ENCODE measurements at regions not wholly inside any gene's neighbourhood (a gene's known extent, or its start where the extent isn't known, plus 50 kb on each side); places are given as distances from the start of the nearest gene placed in this dataset.

GRCh38 chr2:13474538-13474937, 757.8 kb downstream of the TRIB2 start:
- H3K36me3 Mint-ChIP-seq (ENCODE audit: low read depth), result no peaks in the 10 kb centered on the region
- H3K4me1 Mint-ChIP-seq (ENCODE audit: low read depth), result no peaks in the 10 kb centered on the region
- H3K27me3 Mint-ChIP-seq (ENCODE audit: low read depth), result no peaks in the 10 kb centered on the region
- no peak for DNase-seq
- H3K9me3 Mint-ChIP-seq, result no peaks in the 10 kb centered on the region
- no peak overlapping the region for H3K27ac Mint-ChIP-seq
- CTCF ChIA-PET, result interaction anchor here (0.6 kb wide), 2 partner anchors 58 to 1177 kb away, joined by 3 read pairs; no protein-coding TSS in a partner anchor
- intact Hi-C loops (cut with micrococcal nuclease), result no loop called here
- no peak overlapping the region for H3K4me3 Mint-ChIP-seq

- Mint-ChIP-seq H3K27me3 (ENCODE audit: low read depth) (no peaks in the 10 kb centered on the region), H3K27ac (no peak overlapping the region), H3K4me3 (no peak overlapping the region), H3K36me3 (ENCODE audit: low read depth) (no peaks in the 10 kb centered on the region), H3K4me1 (ENCODE audit: low read depth) (no peaks in the 10 kb centered on the region), H3K9me3 (no peaks in the 10 kb centered on the region)
- CTCF ChIA-PET, result no interaction called here
- no peak for DNase-seq
- intact Hi-C loops (cut with micrococcal nuclease), result no loop called here
Measured at GRCh38 chr2:13480057-13480456, 763.3 kb downstream of the TRIB2 start.

DNA sequence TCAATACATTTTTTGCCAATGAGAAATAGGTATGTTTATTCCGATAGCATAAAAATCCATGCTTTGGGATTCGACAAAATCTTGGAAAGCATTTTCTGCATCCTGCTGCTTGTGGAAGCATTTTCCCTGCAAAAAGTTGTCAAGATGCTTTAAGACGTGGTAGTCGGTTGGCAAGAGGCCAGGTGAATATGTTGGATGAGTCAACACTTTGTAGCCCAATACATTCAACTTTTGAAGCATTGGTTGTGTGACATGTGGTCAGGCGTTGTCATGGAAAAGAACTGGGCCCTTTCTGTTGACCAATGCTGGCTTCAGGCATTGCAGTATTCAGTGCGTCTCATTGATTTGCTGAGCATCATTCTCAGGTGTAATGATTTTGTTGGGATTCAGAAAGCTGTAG, 764.5 kb downstream of the TRIB2 start:
- H3K27me3 Mint-ChIP-seq (ENCODE audit: low read depth), result no peaks in the 10 kb centered on the region
- H3K4me3 Mint-ChIP-seq, result no peak overlapping the region
- H3K9me3 Mint-ChIP-seq, result no peaks in the 10 kb centered on the region
- CTCF ChIA-PET, result no interaction called here
- intact Hi-C loops (cut with micrococcal nuclease), result no loop called here
- no peak for DNase-seq
- H3K4me1 Mint-ChIP-seq (ENCODE audit: low read depth), result no peaks in the 10 kb centered on the region
- H3K36me3 Mint-ChIP-seq (ENCODE audit: low read depth), result no peaks in the 10 kb centered on the region
- H3K27ac Mint-ChIP-seq, result no peak overlapping the region

DNA sequence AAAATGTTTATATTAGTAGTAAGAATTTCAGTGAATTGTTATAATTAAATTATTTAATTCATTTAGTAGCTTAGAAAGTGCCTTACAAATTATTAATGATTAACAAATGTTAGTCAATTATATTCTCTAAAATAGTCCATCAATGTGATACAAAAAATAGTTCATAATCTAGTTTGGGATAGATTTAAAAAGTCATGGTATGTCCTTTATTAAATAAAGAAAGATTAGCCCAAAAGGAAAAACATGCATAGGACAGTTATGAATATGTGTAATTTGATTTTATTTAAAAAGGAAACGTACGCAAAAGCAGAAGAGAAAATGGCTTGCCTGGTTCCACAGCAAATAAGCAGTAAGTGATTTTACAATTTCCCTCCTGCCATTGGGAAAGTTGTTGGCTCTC, 768.5 kb downstream of the TRIB2 start:
- no peak overlapping the region for H3K27ac Mint-ChIP-seq
- no peaks in the 10 kb centered on the region for H3K4me1 Mint-ChIP-seq (ENCODE audit: low read depth)
- H3K36me3 Mint-ChIP-seq (ENCODE audit: low read depth), result no peaks in the 10 kb centered on the region
- intact Hi-C loops (cut with micrococcal nuclease), result no loop called here
- CTCF ChIA-PET, result no interaction called here
- no peaks in the 10 kb centered on the region for H3K9me3 Mint-ChIP-seq
- no peak for DNase-seq
- no peak overlapping the region for H3K4me3 Mint-ChIP-seq
- H3K27me3 Mint-ChIP-seq (ENCODE audit: low read depth), result no peaks in the 10 kb centered on the region

DNA sequence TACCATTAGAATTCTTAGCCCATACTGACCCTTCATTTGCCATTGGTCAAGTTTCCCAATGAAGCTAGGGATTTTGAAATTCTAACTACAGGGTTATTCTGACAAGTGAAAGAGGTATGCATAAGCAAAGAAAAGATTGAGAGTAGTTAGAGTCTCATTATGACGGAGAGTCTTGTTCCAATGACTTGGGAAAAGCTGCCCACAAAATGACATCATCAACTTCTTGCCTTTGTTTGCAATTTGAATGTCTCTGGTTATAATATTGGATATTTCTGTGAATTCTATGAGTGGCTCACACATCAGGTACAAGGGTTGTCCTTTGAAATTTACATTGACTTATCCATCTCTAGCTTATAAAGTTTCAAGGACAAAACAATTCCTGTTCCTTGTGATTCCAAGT, 772.2 kb downstream of the TRIB2 start:
- intact Hi-C loops (cut with micrococcal nuclease), result no loop called here
- CTCF ChIA-PET, result no interaction called here
- no peak overlapping the region for H3K27ac Mint-ChIP-seq
- DNase-seq, result no peak
- no peaks in the 10 kb centered on the region for H3K4me1 Mint-ChIP-seq (ENCODE audit: low read depth)
- H3K27me3 Mint-ChIP-seq (ENCODE audit: low read depth), result no peaks in the 10 kb centered on the region
- no peaks in the 10 kb centered on the region for H3K36me3 Mint-ChIP-seq (ENCODE audit: low read depth)
- no peak overlapping the region for H3K4me3 Mint-ChIP-seq
- peaks cover 2% of the 10 kb centered on the region for H3K9me3 Mint-ChIP-seq

- H3K27ac Mint-ChIP-seq, result no peak overlapping the region
- intact Hi-C loops (cut with micrococcal nuclease), result no loop called here
- CTCF ChIA-PET, result no interaction called here
- H3K36me3 Mint-ChIP-seq (ENCODE audit: low read depth), result no peaks in the 10 kb centered on the region
- H3K9me3 Mint-ChIP-seq, result peaks cover 2% of the 10 kb centered on the region
- H3K4me3 Mint-ChIP-seq, result no peak overlapping the region
- no peaks in the 10 kb centered on the region for H3K27me3 Mint-ChIP-seq (ENCODE audit: low read depth)
- DNase-seq, result no peak
- no peaks in the 10 kb centered on the region for H3K4me1 Mint-ChIP-seq (ENCODE audit: low read depth)
Measured at GRCh38 chr2:13492262-13492661, 775.5 kb downstream of the TRIB2 start.

GRCh38 chr2:13495051-13495450, 778.3 kb downstream of the TRIB2 start:
- H3K4me3 Mint-ChIP-seq, result no peak overlapping the region
- no peaks in the 10 kb centered on the region for H3K27me3 Mint-ChIP-seq (ENCODE audit: low read depth)
- CTCF ChIA-PET, result no interaction called here
- DNase-seq, result no peak
- no peak overlapping the region for H3K27ac Mint-ChIP-seq
- intact Hi-C loops (cut with micrococcal nuclease), result no loop called here
- H3K36me3 Mint-ChIP-seq (ENCODE audit: low read depth), result no peaks in the 10 kb centered on the region
- peaks cover 2% of the 10 kb centered on the region for H3K9me3 Mint-ChIP-seq
- no peaks in the 10 kb centered on the region for H3K4me1 Mint-ChIP-seq (ENCODE audit: low read depth)

DNA sequence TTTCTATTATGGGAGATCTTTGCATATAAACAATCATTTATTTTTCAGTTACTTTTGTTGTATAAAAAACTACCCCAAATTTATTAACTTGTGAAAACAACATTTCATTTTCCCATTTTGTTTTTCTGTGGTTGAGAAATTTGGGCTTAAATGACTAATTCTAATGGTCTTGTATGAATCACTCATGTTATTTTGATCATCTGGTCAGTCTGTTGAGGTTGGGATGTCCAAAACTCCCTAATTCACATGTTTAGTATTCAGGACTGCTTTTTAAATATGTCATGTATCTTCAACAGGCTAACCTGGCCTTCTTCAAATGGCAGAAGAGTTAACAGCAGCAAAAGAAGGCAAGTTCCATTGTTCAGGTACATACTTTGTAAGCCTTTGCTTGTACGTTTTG, 788.1 kb downstream of the TRIB2 start:
- no peak for DNase-seq
- intact Hi-C loops (cut with micrococcal nuclease), result no loop called here
- H3K9me3 Mint-ChIP-seq, result peaks cover 2% of the 10 kb centered on the region
- no peaks in the 10 kb centered on the region for H3K36me3 Mint-ChIP-seq (ENCODE audit: low read depth)
- H3K27ac Mint-ChIP-seq, result no peak overlapping the region
- CTCF ChIA-PET, result no interaction called here
- no peaks in the 10 kb centered on the region for H3K27me3 Mint-ChIP-seq (ENCODE audit: low read depth)
- H3K4me3 Mint-ChIP-seq, result no peak overlapping the region
- no peaks in the 10 kb centered on the region for H3K4me1 Mint-ChIP-seq (ENCODE audit: low read depth)

DNA sequence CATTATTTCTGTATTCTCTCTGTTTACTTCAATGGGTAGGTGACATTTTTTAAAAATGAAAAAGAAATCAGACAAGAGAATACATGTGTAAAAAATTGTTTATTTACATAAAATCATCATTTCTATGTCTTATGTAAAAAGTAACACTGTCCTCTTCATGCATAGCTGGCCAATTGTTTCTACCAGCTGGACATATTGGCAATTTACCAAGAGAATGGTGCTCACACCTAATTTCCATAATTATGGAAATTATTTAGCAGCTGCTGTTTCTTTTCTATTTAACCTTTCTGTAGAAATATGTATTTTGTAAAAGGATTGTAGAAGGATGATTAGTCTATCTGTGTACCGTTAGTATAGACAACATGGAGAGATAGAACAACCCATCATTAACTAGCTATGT, 791.9 kb downstream of the TRIB2 start:
- no peaks in the 10 kb centered on the region for H3K36me3 Mint-ChIP-seq (ENCODE audit: low read depth)
- CTCF ChIA-PET, result no interaction called here
- no peaks in the 10 kb centered on the region for H3K27me3 Mint-ChIP-seq (ENCODE audit: low read depth)
- no peak for DNase-seq
- H3K4me3 Mint-ChIP-seq, result no peak overlapping the region
- H3K4me1 Mint-ChIP-seq (ENCODE audit: low read depth), result no peaks in the 10 kb centered on the region
- no peaks in the 10 kb centered on the region for H3K9me3 Mint-ChIP-seq
- intact Hi-C loops (cut with micrococcal nuclease), result no loop called here
- H3K27ac Mint-ChIP-seq, result no peak overlapping the region

DNA sequence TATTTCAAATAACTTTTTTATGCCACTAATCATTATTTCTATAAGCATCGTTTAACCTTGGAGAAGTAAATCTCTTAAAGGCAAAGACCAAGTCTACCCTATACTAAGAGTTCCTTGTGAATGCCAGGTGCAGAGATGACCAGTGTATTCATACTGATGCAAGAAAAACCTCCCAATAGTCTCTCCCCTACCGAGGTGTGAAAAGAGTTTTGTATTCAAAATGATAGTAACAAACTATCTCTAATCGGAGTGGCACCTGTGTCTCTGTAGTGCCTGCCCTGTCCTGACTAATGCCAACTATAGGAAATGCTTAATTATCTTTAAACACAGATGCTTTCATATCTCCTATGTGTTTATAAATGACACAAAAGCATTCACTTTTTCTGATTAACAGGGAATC, 798.5 kb downstream of the TRIB2 start:
- CTCF ChIA-PET, result no interaction called here
- DNase-seq, result no peak
- H3K27me3 Mint-ChIP-seq (ENCODE audit: low read depth), result no peaks in the 10 kb centered on the region

DNA sequence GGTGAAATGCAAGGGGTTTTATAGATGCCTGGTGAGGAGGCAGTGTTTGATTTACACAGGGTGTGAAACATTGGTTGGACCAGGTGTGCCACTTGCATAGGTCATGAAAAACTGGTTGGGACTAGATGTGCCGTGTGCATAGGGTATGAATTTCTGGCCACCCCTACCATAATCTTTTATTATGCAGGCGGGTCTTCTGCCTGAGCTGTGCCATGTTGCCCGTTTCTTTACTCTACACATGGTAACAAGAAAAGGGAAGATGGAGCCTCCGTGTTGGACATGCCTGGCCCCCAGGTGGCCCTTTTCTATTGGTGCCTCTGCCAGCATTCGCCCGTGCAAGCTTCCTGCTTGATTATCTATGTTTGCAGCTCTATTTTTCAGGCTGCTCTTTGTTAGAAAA, 805.4 kb downstream of the TRIB2 start:
- H3K4me3 Mint-ChIP-seq, result no peak overlapping the region
- intact Hi-C loops (cut with micrococcal nuclease), result no loop called here
- no peaks in the 10 kb centered on the region for H3K36me3 Mint-ChIP-seq (ENCODE audit: low read depth)
- CTCF ChIA-PET, result no interaction called here
- no peak overlapping the region for H3K27ac Mint-ChIP-seq
- no peaks in the 10 kb centered on the region for H3K27me3 Mint-ChIP-seq (ENCODE audit: low read depth)
- H3K4me1 Mint-ChIP-seq (ENCODE audit: low read depth), result no peaks in the 10 kb centered on the region
- DNase-seq, result no peak
- no peaks in the 10 kb centered on the region for H3K9me3 Mint-ChIP-seq

More for the DNA sequence above, 798.5 kb downstream of the TRIB2 start:
- Mint-ChIP-seq H3K36me3 (ENCODE audit: low read depth) (no peaks in the 10 kb centered on the region), H3K9me3 (no peaks in the 10 kb centered on the region), H3K4me3 (no peak overlapping the region), H3K27ac (no peak overlapping the region), H3K4me1 (ENCODE audit: low read depth) (no peaks in the 10 kb centered on the region)
- intact Hi-C loops (cut with micrococcal nuclease), result no loop called here

- no peak overlapping the region for H3K4me3 Mint-ChIP-seq
- H3K27me3 Mint-ChIP-seq (ENCODE audit: low read depth), result no peaks in the 10 kb centered on the region
- H3K4me1 Mint-ChIP-seq (ENCODE audit: low read depth), result no peaks in the 10 kb centered on the region
- CTCF ChIA-PET, result no interaction called here
- no peak overlapping the region for H3K27ac Mint-ChIP-seq
- intact Hi-C loops (cut with micrococcal nuclease), result no loop called here
- DNase-seq, result no peak
- no peaks in the 10 kb centered on the region for H3K36me3 Mint-ChIP-seq (ENCODE audit: low read depth)
- no peaks in the 10 kb centered on the region for H3K9me3 Mint-ChIP-seq
Measured at GRCh38 chr2:13522917-13523821, 806.4 kb downstream of the TRIB2 start.

DNA sequence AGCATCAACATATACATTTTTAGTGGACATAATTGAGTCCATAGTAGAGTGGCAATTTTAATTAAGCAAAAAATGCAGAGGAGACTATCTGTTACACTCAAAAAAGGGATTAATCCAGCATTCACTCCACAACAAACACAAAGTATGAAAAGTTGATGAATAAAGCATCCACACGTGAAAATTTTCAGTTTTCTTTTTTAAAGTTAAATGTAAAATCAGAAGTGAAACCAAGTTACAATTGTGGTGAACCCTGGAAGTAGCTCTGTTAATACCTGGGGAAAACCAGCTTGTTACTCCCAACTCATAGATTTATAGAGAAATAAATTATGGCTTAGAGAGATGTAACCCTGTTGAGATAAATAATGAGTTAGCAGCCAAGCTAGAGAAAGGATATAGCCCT, 807.8 kb downstream of the TRIB2 start:
- H3K4me3 Mint-ChIP-seq, result no peak overlapping the region
- H3K9me3 Mint-ChIP-seq, result no peaks in the 10 kb centered on the region
- no peaks in the 10 kb centered on the region for H3K27me3 Mint-ChIP-seq (ENCODE audit: low read depth)
- no peaks in the 10 kb centered on the region for H3K4me1 Mint-ChIP-seq (ENCODE audit: low read depth)
- H3K27ac Mint-ChIP-seq, result no peak overlapping the region
- DNase-seq, result no peak
- intact Hi-C loops (cut with micrococcal nuclease), result no loop called here
- CTCF ChIA-PET, result no interaction called here
- H3K36me3 Mint-ChIP-seq (ENCODE audit: low read depth), result no peaks in the 10 kb centered on the region

Data from activated naive CD4-positive, alpha-beta T cell treated with anti-CD3 and anti-CD28 coated beads for 36 hours (primary cell).